NCI-H446 (cell line): ENCODE measurements at regions not wholly inside any gene's neighbourhood (a gene's known extent, or its start where the extent isn't known, plus 50 kb on each side); places are given as distances from the start of the nearest gene placed in this dataset.
"Not testable (repeated sequence)": the region's sequence is repeated elsewhere in the genome, so short reads cannot be mapped to it uniquely, and the experiment has no call there.

Source experiments
- DNase-seq, 2 experiments: peaks; one replicate each; lab custom pipeline; 2025; lab: John Stamatoyannopoulos, UW

GRCh38 chr2:210730672-210731071 lies 174.3 kb downstream of the CPS1 start:
- DNase-seq = no peak

- not testable (repeated sequence) for DNase-seq
Measured at GRCh38 chr2:210746826-210747225, 190.4 kb downstream of the CPS1 start.

DNA sequence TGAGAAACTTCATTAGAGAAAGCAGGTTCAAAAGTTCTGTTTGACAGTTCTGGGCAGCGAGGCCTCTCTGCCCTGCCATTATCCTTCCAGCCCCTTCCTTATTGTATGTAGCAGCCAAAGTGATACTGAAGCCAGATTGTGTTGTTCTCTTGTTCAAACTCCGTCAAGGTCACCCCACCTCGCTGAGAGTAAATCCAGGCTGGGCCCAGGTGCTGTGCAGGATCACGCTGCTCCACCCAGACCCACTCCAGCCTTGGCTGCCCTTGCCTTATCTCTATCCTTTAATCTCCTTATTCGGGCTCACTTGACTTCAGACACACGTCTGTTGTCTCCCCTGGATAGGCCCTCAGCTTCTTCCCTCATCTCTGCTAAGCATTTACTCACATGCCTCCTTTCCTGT lies 196.1 kb downstream of the CPS1 start:
- DNase-seq = no peak

GRCh38 chr2:210753386-210753785 lies 197.0 kb downstream of the CPS1 start:
- DNase-seq = no peak

DNA sequence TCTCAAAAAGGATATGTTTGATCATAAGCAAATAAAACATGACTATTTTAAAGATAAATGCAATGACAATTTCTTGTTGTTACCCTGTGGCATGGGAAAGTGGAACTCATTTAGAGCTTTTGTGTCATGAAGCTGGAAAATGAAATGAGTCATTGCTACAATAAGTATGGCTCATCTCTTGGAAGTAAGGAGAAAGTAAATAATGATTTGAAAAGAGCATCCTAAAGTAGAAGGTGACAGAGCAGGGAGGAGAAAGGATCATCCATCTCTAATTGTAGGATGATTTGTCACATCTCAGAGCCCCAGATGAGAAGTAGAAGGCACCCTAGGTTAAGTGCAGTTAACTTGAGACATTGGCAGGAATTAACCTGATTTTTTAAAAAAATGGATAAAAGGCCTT lies 200.5 kb downstream of the CPS1 start:
- DNase-seq = no peak

DNA sequence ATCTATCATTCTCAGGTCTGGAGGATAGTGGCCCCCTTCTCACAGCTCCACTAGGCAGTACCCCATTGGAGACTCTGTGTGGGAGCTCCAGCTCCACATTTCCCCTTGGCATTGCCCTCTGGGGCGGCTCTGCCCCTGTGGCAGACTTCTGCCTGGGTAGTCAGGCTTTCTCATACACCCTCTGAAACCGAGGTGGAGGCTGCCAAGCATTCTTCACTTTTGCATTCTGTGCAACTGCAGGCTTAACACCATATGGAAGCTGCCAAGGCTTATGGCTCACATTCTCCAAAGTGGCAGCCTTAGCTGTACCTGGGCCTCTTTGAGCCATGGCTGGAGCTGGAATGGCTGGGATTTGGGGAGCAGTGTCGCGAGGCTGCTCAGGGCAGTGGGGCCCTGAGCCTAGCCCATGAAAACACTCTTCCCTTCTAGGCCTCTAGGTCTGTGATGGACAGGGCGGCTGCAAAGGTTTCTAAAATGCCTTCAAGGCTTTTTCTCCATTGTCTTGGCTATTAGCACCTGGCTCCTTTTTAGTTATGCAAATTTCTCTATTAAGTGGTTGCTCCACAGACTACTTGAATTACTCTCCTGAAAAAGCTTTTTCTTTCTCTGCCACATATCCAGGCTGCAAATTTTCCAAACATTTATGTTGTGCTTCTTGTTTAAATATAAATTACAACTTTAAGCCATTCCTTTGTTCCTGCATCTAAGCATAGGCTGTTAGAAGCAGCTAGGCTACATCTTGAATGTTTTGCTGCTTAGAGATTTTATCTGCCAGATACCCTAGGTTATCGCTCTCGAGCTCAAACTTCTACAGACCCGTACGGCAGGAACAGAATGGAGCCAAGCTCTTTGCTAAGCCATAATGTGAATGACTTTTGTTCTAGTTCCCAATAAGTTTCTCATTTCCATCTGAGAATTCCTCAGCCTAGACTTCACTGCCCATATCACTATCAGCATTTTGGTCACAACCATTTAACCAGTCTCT lies 206.5 kb downstream of the CPS1 start:
- DNase-seq = no peak

GRCh38 chr2:210768329-210768910 lies 212.0 kb downstream of the CPS1 start:
- no peak for DNase-seq

- DNase-seq = no peak
Measured at GRCh38 chr2:210776756-210777155, 220.4 kb downstream of the CPS1 start.

DNA sequence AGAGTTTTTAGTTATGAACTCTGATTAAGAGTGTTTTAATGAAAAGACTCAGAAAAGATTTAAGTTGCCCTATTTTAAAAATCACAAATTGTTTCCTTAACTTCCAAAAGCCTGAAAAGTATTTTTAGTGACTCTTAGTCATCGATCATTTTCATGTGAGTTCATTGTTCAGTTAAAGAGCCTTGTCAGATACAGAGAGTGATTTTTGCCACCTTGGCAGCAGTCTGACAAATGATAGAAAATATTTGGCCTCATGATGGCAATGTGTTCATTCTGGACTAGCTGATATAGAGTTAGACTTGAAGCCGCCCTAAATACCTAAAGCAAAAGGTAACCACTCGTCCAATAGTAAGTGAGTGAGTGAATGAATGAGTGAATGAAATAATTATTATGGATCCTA lies 225.8 kb downstream of the CPS1 start:
- DNase-seq = no peak

DNA sequence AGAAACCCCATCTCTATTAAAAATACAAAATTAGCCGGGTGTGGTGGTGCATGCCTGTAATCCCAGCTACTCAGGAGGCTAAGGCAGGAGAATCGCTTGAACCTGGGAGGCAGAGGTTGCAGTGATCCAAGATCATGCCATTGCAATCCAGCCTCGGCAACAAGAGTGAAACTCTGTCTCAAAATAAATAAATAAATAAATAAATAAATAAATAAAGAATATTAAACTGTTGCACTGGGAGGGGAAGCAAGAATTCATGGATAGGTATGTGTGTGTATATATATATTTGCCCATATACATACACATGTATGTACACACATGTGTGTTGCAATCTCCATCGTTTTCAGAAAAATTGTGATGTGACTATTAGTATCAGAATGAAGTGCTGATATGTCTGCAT lies 231.4 kb downstream of the CPS1 start:
- not testable (repeated sequence) for DNase-seq

GRCh38 chr2:210792000-210792399 lies 235.6 kb downstream of the CPS1 start:
- DNase-seq = no peak

DNA sequence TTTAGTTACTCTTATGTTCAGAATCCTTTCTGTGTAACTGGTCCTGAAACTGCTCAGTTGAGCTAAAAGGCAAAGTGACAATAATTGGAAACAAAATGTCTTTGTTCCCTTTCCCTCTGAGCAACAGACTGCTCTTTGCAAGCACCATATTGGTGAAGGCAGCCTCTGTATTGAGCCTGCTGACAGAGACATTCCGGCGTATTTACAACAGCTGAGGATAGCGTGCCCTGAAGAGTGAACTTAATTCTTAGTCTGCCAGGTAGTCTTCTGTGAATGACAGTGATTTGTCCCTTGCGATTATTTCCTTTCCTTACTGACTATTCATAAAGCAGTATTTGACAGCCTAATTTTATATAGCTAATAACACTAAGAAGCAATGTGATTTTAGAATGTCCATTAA lies 239.1 kb downstream of the CPS1 start:
- no peak for DNase-seq

DNA sequence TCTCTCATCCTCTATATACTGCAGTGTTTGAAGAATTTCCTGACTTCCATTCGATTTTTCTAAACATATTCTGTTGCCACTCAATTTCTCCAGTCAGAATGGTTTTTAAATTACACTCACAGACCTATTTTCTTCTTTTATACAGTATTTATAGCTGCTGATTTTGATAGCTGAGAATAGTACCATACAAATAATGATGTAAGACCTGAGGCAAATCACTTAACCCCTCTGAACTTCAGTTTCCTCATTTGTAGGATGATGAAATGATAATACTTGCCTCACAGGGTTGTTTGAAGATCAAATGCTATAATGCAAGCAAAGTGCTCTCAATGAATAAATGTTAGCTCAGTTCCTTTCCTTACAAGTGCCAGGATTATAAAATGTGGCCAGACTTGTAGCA lies 241.8 kb downstream of the CPS1 start:
- no peak for DNase-seq

DNA sequence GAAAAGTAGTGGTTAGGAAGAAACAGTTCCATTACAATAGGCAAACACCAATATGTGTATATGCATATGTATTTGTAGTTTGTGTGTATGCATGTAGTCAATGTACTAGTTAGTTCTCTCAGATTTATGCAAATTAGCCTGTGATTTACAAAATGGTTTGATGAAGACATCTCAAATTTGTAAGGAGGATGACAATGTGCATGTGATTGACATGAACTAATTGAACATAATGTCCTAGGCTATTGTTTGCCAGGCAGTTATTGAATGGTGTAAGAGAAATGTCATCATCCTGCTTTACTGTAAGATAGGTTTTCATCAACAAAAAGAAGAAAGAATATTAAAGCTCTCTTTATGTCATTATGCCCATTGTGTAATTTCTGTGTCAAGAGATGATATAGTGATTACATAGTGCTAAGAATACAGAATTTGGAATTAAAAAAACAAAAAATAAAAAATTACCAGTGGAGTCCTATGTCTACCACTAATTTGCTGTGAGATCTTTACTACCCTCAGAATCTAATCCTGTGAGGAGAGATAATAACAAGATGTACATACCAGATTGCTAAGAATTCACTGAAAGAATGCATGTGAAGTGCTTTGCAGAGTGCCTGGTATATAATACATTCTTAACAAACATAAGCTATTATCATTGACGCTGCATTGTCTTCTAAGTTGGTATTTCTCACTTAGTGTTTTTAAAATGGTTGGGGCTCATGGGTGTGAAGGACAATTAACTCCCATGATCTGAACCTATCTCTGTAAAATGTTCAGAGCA lies 258.0 kb downstream of the CPS1 start:
- DNase-seq = no peak

- no peak for DNase-seq
Measured at GRCh38 chr2:210816769-210817168, 260.4 kb downstream of the CPS1 start.

GRCh38 chr2:210818473-210818872 lies 262.1 kb downstream of the CPS1 start:
- no peak for DNase-seq

DNA sequence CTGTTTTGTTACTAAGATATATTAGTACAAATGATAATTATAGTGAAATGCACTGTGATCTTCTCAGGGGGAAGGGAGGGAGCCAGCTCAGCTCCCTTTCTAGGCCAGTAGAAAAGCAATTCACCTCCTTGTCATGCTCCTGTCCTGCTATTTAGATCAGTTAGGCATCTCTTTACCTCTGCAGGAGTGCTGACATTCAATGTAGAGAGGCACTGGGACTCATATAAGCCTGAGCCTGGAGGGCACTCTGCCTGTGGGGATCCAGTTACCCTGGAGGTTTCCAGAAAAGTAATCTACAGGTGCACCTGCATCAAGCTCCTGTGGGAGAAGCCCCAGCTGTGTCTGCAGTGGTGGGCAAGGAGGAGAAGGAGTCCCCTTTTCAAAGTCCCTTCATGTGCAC lies 277.0 kb downstream of the CPS1 start:
- no peak for DNase-seq

- no peak for DNase-seq
Measured at GRCh38 chr2:210839034-210839433, 282.6 kb downstream of the CPS1 start.

GRCh38 chr2:210839450-210839849 lies 283.1 kb downstream of the CPS1 start:
- no peak for DNase-seq

DNA sequence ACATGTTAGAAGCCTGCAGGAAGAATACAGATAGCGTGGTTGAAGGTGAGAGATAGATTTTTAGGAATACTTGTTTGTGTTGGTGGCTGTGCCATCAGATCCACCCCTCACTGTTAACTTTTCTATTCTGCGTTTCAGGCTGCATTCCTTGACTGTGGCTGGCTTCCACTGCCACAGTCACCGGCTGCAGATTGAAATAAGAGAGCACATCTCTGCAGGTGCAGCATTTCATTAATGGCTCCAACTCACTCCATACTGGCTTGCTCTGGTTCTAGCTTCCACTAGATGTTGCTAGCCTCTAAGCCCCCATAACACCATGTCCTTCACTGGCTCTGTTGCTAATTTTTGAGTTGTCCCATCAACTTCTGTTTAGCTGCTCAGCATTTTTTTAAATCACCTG lies 286.5 kb downstream of the CPS1 start:
- DNase-seq = no peak

DNA sequence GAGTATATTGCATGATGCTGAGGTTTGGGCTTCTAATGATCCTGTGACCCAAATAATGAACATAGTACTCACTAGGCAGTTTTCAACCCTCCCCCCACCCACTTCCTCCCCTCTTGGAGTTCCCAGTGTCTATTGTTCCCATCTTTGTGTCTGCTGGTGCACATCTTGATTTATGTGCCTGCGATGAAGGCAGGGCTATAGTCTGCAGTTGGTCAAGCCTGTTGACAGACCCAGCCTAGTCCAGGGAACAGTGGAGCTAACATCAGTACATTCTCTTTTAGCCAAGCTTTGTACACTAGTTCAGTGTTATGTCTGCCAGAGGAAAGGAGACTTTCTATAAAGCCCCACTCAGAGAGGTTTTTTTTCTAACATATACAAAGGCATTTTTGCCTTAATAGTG lies 287.6 kb downstream of the CPS1 start:
- no peak for DNase-seq

DNA sequence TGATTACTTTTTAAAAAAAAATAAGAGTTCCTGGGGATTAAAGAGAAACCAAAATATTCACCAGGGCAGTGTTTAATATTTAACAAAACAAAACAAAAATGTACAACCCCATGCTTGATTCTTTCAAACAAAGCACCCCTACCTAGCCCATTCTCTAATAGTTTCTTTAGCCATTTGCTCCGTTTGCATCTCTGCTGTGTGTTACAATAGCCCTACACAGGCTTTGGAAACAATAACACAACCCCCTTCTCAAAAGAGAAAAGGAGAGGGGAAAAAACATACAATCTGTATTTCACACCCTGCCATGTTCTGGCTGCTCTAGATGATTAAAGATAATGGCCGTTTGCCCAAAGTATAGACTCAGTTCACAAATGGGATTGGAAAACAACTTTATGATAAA lies 302.9 kb downstream of the CPS1 start:
- DNase-seq = no peak

GRCh38 chr2:210860276-210860675 lies 303.9 kb downstream of the CPS1 start:
- no peak for DNase-seq
